Fibroblast of pulmonary artery (primary cell): ENCODE measurements at regions not wholly inside any gene's neighbourhood (a gene's known extent, or its start where the extent isn't known, plus 50 kb on each side); places are given as distances from the start of the nearest gene placed in this dataset.

ENCODE experiments used
- DNase-seq: peaks from one replicate; pipeline ENCODE4 v3.0.0-alpha.2; 2010; ENCODE audit warnings: low read depth
- H3K4me3 ChIP-seq: replicated peaks from 2 replicates; pipeline ENCODE4 v1.5.1; 2011; ENCODE audit warnings: low read depth, mild to moderate bottlenecking, control low read depth, low read length, moderate library complexity
- CTCF ChIP-seq: IDR thresholded peaks from 2 replicates; pipeline ENCODE4 v1.5.1; 2011; ENCODE audit warnings: mild to moderate bottlenecking, control low read depth, low read length, inconsistent platforms; ENCODE audit errors: missing control alignments

DNA sequence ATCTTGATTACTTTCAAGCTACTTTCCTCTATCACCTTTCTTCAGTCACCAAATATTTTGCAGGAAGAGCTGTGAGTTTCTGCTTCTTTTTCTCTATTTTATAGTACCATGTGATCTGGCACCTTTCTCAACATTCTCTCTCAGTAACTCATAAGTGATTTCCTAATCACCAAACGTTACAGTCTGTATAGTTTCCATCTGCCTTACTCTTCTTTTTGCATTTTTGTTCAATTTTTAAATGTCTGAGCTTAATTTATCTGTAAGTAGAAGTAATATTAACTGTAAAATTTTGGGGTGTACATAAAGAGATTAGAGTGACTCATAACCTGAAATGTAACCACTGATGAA lies 422.1 kb upstream of the SYT1 start:
- TF ChIP-seq CTCF = no peak
- H3K4me3 ChIP-seq = no peak overlapping the region
- peak; percentile 46 for DNase-seq

DNA sequence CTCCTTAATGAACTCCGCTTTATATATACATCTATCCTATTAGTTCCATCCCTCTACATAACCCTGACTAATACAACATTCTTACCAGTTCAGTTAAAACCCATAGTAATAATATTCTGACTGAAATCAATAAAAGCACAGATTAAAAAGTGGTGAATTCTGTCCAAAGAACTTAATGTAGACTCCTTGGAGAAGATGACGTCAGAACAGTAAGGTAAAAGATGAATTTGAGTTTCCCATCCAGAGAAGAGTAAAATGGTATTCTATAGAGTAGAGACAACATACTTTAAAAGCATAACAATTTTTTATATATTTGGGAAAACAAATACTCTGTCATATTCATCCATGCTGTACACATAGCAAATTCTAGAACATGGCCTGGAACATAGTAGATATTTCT lies 418.0 kb upstream of the SYT1 start:
- H3K4me3 ChIP-seq = no peak overlapping the region
- no peak for DNase-seq
- no peak for TF ChIP-seq CTCF

DNA sequence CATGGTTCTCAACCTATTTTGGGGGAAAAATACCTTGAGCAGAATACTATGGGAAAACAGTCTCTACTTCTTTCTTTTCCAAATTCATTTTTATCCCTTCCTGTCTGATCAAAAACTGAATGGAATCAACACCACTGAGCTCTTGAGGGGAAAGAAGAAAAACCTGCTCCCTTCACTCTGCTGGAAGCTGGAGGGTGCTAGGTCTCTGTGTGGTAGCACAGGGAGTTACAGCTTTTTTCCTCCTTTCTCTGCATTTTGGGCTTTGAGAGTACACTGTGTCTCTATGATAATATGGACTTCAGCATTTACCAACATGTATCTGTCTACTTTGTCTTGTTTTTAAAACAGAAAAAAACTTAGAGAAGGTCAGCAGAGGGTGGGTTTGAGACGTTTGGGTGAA lies 417.2 kb upstream of the SYT1 start:
- no peak overlapping the region for H3K4me3 ChIP-seq
- TF ChIP-seq CTCF = no peak
- DNase-seq = no peak

GRCh38 chr12:78448692-78449091 lies 415.9 kb upstream of the SYT1 start:
- no peak for DNase-seq
- no peak overlapping the region for H3K4me3 ChIP-seq
- no peak for TF ChIP-seq CTCF

DNA sequence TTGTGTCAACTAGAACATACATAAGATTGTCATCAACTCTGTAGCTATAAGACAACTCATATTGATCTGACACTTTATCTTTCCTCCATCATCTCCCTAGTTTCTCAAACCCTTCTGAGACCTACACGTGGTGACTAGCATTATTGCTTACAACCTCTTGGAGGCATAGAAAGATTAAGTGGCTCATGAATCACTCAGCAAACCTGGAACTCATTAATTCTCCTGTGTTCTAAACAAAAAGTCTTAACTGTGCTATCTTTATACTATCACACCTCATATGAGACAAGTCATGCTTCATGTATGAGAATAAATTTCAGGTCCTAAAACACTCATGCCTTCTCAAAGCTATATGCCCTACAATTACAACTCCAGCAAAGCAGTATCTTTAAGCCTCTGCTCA lies 408.6 kb upstream of the SYT1 start:
- TF ChIP-seq CTCF = no peak
- H3K4me3 ChIP-seq = no peak overlapping the region
- DNase-seq = no peak

GRCh38 chr12:78457938-78458337 lies 406.6 kb upstream of the SYT1 start:
- DNase-seq = peak; percentile 30
- TF ChIP-seq CTCF = no peak
- H3K4me3 ChIP-seq = no peak overlapping the region

DNA sequence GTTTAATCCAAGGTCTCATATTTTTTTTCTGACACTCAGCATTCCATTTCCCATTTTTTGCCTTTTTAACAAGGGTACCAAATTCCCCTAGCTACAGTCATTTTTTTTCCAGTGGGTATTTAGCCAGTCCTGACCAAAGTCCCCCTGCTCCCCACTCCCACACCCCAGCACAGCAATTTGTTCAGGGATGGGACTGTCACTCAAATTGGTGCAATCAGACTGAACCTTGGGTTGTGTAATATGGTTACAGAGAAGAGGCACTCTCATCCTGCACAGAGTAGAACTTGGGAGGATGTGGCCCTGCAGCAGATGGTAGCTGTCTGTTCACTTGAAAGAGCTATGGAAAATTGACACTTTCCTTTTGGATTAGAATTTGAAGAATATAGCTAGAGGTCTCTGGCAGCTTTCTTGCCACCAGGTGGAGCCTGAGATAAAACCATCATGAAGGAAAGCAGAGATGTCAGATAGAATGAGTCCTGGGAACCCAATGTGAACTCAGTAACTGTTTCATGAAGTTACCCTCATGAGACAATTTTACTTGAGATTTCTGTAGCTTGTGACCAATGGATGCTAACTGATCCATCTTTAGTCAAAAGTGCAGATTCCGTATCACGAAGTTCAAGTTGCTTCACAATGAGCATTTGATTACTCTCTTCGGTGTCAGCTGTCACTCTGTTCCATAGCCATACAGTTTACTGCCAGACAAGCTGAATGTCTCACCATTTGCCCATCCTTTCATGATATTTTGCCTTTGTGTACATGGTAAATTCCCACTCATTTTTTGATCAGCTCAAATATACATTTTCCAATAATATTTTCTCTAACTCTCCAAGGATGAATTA lies 394.0 kb upstream of the SYT1 start:
- H3K4me3 ChIP-seq = no peak overlapping the region
- TF ChIP-seq CTCF = peak; percentile 66
- DNase-seq = peak; percentile 66
